B cell (primary cell): ENCODE measurements at regions not wholly inside any gene's neighbourhood (a gene's known extent, or its start where the extent isn't known, plus 50 kb on each side); places are given as distances from the start of the nearest gene placed in this dataset.

Experiments used
- EZH2 ChIP-seq: IDR thresholded peaks from 2 replicates; pipeline ENCODE4 v1.6.1; 2012; ENCODE audit warnings: borderline replicate concordance, low read depth, mild to moderate bottlenecking, moderate library complexity, low read length; ENCODE audit not compliant: insufficient read depth, poor library complexity, severe bottlenecking
- TF ChIP-seq, protein P1 (sequence below): fragments of 200-600 bp; IDR thresholded peaks from one replicate; pipeline ENCODE4 v1.8.0; 2022; ENCODE audit warnings: antibody characterized with exemption, mild to moderate bottlenecking

DNA sequence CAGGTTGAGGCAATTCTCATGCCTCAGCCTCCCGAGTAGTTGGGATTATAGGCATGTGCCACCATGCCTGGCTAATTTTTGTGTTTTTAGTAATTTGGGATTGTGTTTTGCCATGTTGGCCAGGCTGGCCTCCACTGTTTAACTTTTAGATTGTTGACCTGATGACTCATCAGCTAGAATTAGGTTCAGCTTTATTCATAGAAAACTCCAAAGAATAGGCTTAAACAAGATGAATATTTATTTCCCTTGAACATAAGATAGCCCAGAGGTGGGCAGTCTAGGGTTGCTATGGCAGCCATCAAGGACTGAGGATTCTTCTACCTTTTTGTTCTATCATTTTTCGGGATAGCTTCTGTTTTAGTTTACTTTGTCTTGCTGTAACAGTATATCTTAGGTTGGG is 99.6 kb upstream of the SELENOK start:
- TF ChIP-seq, protein P1, sequence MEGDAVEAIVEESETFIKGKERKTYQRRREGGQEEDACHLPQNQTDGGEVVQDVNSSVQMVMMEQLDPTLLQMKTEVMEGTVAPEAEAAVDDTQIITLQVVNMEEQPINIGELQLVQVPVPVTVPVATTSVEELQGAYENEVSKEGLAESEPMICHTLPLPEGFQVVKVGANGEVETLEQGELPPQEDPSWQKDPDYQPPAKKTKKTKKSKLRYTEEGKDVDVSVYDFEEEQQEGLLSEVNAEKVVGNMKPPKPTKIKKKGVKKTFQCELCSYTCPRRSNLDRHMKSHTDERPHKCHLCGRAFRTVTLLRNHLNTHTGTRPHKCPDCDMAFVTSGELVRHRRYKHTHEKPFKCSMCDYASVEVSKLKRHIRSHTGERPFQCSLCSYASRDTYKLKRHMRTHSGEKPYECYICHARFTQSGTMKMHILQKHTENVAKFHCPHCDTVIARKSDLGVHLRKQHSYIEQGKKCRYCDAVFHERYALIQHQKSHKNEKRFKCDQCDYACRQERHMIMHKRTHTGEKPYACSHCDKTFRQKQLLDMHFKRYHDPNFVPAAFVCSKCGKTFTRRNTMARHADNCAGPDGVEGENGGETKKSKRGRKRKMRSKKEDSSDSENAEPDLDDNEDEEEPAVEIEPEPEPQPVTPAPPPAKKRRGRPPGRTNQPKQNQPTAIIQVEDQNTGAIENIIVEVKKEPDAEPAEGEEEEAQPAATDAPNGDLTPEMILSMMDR = no peak
- TF ChIP-seq EZH2 = no peak
